Neural progenitor cell (in vitro differentiated cells): ENCODE measurements at regions not wholly inside any gene's neighbourhood (a gene's known extent, or its start where the extent isn't known, plus 50 kb on each side); places are given as distances from the start of the nearest gene placed in this dataset.

ENCODE experiments used
- CTCF ChIP-seq: fragments of 200-600 bp; sonication (generic); IDR thresholded peaks from 2 replicates; pipeline ENCODE4 v1.5.1; 2017; ENCODE audit warnings: antibody characterized with exemption, mild to moderate bottlenecking
- EZH2phosphoT487 ChIP-seq: fragments of 200-600 bp; sonication (generic); IDR thresholded peaks from 2 replicates; pipeline ENCODE4 v1.6.1; 2017; ENCODE audit warnings: antibody characterized with exemption

GRCh38 chr4:41471126-41472071 is 66.6 kb upstream of the LIMCH1 start:
- TF ChIP-seq CTCF (no peak), EZH2phosphoT487 (no peak)
